Parathyroid adenoma (tissue), 2 donors: ENCODE measurements at regions not wholly inside any gene's neighbourhood (a gene's known extent, or its start where the extent isn't known, plus 50 kb on each side); places are given as distances from the start of the nearest gene placed in this dataset.
"Not testable (repeated sequence)": the region's sequence is repeated elsewhere in the genome, so short reads cannot be mapped to it uniquely, and the experiment has no call there.

Source experiments
- H2AFZ ChIP-seq: fragments of 300-600 bp; sonication (generic); one replicate; pipeline ENCODE4 v1.7.0; 2017; ENCODE audit warnings: antibody characterized with exemption, mild to moderate bottlenecking
- H3K27ac ChIP-seq: fragments of 300-600 bp; sonication (generic); one replicate; pipeline ENCODE4 v1.7.0; 2017
- H3K27me3 ChIP-seq: fragments of 300-600 bp; sonication (generic); one replicate; pipeline ENCODE4 v1.7.0; 2017; ENCODE audit warnings: low read length; ENCODE audit not compliant: control insufficient read depth, insufficient read depth
- H3K36me3 ChIP-seq: fragments of 300-600 bp; sonication (generic); one replicate; pipeline ENCODE4 v1.7.0; 2017; ENCODE audit warnings: low read length; ENCODE audit not compliant: control insufficient read depth, insufficient read depth
- H3K4me1 ChIP-seq: fragments of 300-600 bp; sonication (generic); one replicate; pipeline ENCODE4 v1.7.0; 2017; ENCODE audit warnings: control low read depth
- H3K4me2 ChIP-seq: fragments of 300-600 bp; sonication (generic); one replicate; pipeline ENCODE4 v1.7.0; 2017; ENCODE audit warnings: low read length
- H3K4me3 ChIP-seq: fragments of 300-600 bp; sonication (generic); one replicate; pipeline ENCODE4 v1.7.0; 2017; ENCODE audit warnings: low read depth, low read length
- H3K79me2 ChIP-seq: fragments of 300-600 bp; sonication (generic); one replicate; pipeline ENCODE4 v1.7.0; 2017; ENCODE audit warnings: control low read depth
- H3K9ac ChIP-seq: fragments of 300-600 bp; sonication (generic); one replicate; pipeline ENCODE4 v1.7.0; 2017; ENCODE audit warnings: mild to moderate bottlenecking
- H3K9me3 ChIP-seq: fragments of 300-600 bp; sonication (generic); one replicate; pipeline ENCODE4 v1.7.0; 2017; ENCODE audit warnings: low read length; ENCODE audit not compliant: control insufficient read depth
- TF ChIP-seq, protein P1 (sequence below): fragments of 300-600 bp; sonication (generic); IDR thresholded peaks from one replicate; pipeline ENCODE4 v1.7.0; 2017; ENCODE audit warnings: antibody characterized with exemption, mild to moderate bottlenecking
- donor health status: primary hyperparathyroidism.

DNA sequence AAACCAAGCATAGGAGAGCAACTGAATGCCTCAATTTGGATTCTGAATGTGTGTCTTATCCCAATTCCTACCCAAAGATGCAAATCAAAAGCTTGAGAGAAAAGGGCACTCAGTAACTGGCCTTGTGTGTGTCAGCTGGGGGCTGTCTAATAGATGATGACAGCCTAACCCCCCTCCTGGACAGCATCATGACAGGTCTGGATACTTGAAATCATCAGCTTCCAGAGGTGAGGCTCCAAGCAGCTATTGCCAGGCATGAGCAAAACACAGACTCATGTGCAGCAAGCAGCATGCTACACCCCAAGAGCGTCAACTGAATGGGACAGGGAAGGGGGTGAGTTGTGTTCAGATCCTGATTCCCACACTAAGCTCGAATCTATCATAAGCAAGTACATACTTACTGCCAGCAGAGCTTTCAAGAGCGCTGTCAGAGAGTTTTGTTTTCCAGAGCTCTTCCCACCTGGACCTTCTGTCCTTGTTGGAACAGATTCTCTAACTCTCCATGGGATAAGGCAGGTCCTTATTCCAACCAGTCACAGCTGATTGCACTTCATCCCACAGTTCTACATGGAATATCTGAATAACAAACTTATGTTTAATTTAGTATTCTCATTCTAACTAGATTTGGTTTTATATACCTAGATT lies 467.5 kb downstream of the DTWD2 start:
- no peaks in the 10 kb centered on the region for H3K4me1 ChIP-seq
- TF ChIP-seq, protein P1, sequence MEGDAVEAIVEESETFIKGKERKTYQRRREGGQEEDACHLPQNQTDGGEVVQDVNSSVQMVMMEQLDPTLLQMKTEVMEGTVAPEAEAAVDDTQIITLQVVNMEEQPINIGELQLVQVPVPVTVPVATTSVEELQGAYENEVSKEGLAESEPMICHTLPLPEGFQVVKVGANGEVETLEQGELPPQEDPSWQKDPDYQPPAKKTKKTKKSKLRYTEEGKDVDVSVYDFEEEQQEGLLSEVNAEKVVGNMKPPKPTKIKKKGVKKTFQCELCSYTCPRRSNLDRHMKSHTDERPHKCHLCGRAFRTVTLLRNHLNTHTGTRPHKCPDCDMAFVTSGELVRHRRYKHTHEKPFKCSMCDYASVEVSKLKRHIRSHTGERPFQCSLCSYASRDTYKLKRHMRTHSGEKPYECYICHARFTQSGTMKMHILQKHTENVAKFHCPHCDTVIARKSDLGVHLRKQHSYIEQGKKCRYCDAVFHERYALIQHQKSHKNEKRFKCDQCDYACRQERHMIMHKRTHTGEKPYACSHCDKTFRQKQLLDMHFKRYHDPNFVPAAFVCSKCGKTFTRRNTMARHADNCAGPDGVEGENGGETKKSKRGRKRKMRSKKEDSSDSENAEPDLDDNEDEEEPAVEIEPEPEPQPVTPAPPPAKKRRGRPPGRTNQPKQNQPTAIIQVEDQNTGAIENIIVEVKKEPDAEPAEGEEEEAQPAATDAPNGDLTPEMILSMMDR = no peak
- no peak overlapping the region for H2AFZ ChIP-seq
- no peaks in the 10 kb centered on the region for H3K36me3 ChIP-seq
- H3K27me3 ChIP-seq = no peaks in the 10 kb centered on the region
- no peak overlapping the region for H3K9ac ChIP-seq
- no peaks in the 10 kb centered on the region for H3K9me3 ChIP-seq
- H3K27ac ChIP-seq = no peak overlapping the region
- H3K79me2 ChIP-seq = no peaks in the 10 kb centered on the region
- no peak overlapping the region for H3K4me3 ChIP-seq
- no peak overlapping the region for H3K4me2 ChIP-seq

DNA sequence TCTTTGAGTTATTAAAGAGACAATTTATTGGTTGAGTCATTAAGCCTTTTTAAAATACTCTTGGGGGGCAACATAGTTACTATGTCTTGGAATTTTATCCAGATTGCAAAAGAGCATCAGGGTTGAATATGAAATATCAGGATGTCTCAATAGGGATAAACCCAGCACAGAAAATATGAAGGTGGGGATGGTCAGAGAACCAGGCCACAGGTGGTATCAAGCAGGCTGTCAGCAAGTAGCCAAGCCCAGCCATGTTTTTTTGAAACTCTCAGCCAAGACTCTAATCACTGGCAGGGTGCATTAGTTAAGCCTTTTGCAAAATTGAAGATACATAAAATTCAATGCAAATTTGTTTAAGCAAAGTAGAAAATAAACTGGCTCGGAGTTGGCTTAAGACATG lies 468.9 kb downstream of the DTWD2 start:
- Histone ChIP-seq H3K4me3 (no peak overlapping the region), H3K4me1 (no peaks in the 10 kb centered on the region), H3K79me2 (no peaks in the 10 kb centered on the region), H3K36me3 (no peaks in the 10 kb centered on the region), H3K9ac (no peak overlapping the region), H3K27ac (no peak overlapping the region), H3K4me2 (no peak overlapping the region), H2AFZ (no peak overlapping the region), H3K9me3 (no peaks in the 10 kb centered on the region), H3K27me3 (no peaks in the 10 kb centered on the region)
- TF ChIP-seq, protein P1 = no peak

DNA sequence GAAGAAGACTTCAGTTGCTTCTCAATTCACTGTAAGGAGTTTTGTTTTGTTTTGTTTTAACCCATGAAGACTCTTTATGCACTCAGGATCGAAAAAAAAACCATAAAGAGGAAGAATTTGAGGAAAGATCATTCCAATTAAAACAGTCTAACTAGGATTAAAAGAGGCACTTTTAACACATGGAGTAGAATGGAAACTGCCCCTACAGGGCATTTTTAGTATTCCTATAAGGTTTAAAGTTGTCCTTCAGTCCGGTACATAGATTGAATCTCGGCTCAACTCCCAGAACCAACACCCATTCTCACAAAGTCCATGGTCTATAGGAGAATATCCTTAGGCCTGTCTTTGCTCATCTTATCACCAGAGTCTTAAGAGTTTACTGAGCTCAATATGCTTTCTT lies 469.6 kb downstream of the DTWD2 start:
- Histone ChIP-seq H3K36me3 (no peaks in the 10 kb centered on the region), H3K79me2 (no peaks in the 10 kb centered on the region), H2AFZ (no peak overlapping the region), H3K4me1 (no peaks in the 10 kb centered on the region), H3K27me3 (no peaks in the 10 kb centered on the region), H3K4me3 (no peak overlapping the region), H3K4me2 (no peak overlapping the region), H3K9me3 (no peaks in the 10 kb centered on the region), H3K27ac (no peak overlapping the region), H3K9ac (no peak overlapping the region)
- TF ChIP-seq, protein P1 = no peak

DNA sequence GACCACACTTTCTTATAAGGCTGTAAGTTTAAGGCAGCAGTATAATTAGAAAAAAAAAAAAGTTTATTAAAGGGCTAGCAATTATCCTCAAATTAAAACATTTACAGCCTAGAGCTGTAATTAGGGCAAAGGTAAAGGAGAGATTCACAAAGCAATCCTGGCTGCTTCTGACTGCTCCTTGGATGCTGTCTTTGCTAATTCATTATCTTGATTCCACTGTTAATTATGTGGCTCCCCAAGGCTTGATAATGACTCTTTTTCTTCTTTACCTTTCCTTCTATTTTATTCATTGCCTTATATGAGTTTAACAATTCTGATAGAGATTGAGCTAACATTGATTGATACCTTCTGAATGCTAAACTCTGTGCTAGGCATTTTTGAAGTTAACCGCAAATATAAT lies 476.5 kb downstream of the DTWD2 start:
- TF ChIP-seq, protein P1 = no peak
- H3K79me2 ChIP-seq = no peaks in the 10 kb centered on the region
- no peak overlapping the region for H3K27ac ChIP-seq
- no peaks in the 10 kb centered on the region for H3K4me1 ChIP-seq
- H3K4me2 ChIP-seq = no peak overlapping the region
- no peaks in the 10 kb centered on the region for H3K9me3 ChIP-seq
- no peaks in the 10 kb centered on the region for H3K36me3 ChIP-seq
- no peak overlapping the region for H2AFZ ChIP-seq
- H3K4me3 ChIP-seq = no peak overlapping the region
- H3K27me3 ChIP-seq = no peaks in the 10 kb centered on the region
- no peak overlapping the region for H3K9ac ChIP-seq

DNA sequence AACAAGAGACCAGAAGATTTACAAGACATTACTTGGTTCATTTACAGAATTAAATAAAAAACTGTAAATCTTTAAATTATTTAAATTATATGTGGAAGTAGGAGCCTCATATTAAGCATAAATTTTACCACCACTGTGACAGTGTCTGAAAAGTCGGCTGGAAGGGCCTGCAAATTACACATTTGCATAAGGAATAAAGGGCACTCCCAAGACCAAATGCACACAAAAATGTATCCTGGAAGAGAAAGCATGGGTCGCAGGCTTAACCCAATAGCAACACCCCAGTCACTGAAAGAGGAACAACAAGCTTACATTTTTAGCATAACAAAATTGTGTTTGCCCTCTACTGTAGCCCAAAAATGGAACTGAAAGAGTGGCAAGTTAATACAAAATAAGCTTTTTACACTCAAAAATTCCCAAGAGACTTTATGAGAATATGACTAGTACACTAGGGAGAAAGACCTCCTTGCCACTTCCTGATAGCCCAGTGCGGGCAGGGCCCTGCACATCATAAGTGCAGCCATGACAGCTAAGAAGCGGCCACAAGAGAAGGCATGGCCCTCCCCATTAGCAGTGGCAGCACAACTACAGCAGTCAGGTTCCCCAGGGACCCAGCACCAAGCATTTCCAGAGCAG lies 482.0 kb downstream of the DTWD2 start:
- H3K9me3 ChIP-seq = no peaks in the 10 kb centered on the region
- no peak overlapping the region for H2AFZ ChIP-seq
- no peak overlapping the region for H3K4me3 ChIP-seq
- no peaks in the 10 kb centered on the region for H3K79me2 ChIP-seq
- H3K36me3 ChIP-seq = no peaks in the 10 kb centered on the region
- TF ChIP-seq, protein P1 = no peak
- H3K9ac ChIP-seq = no peak overlapping the region
- H3K27me3 ChIP-seq = no peaks in the 10 kb centered on the region
- H3K4me2 ChIP-seq = no peak overlapping the region
- H3K4me1 ChIP-seq = no peaks in the 10 kb centered on the region
- no peak overlapping the region for H3K27ac ChIP-seq

DNA sequence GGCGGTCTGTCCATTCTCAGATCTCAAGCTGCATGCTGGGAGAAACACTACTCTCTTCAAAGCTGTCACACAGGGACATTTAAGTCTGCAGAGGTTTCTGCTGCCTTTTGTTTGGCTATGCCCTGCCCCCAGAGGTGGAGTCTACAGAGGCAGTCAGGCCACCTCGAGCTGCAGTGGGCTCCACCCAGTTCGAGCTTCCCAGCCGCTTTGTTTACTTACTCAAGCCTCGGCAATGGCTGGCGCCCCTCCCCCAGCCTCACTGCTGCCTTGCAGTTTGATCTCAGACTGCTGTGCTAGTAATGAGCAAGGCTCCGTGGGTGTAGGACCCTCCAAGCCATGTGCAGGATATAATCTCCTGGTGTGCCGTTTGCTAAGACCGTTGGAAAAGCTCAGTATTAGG lies 486.1 kb downstream of the DTWD2 start:
- H3K27me3 ChIP-seq, H3K4me3 ChIP-seq, H3K36me3 ChIP-seq, H3K4me1 ChIP-seq, H3K9ac ChIP-seq, H3K4me2 ChIP-seq, H3K9me3 ChIP-seq, H2AFZ ChIP-seq, H3K27ac ChIP-seq, H3K79me2 ChIP-seq: not testable (repeated sequence)
